ENCODE measurements at regions not wholly inside any gene's neighbourhood (a gene's known extent, or its start where the extent isn't known, plus 50 kb on each side); places are given as distances from the start of the nearest gene placed in this dataset.

GRCh38 chr2:21404137-21404536 lies 280.4 kb downstream of the TDRD15 start:
- TF ChIP-seq CTCF (IDR thresholded peaks at IDR 0.05) (no peak), POLR2A (IDR thresholded peaks at IDR 0.05) (no peak)
- Histone ChIP-seq H3K4me3 (no peak overlapping the region), H3K36me3 (no peaks in the 10 kb centered on the region), H3K27me3 (no peaks in the 10 kb centered on the region), H3K4me1 (no peaks in the 10 kb centered on the region), H3K9me3 (no peaks in the 10 kb centered on the region), H3K27ac (no peak overlapping the region)
- WGBS, 4 donors, result 66 to 73% (median 68%) methylated on average over 4 of the region's 4 CpGs
- intact Hi-C loops (cut with DNase I), result no loop called here
- ATAC-seq (no peak), DNase-seq (no peak)

DNA sequence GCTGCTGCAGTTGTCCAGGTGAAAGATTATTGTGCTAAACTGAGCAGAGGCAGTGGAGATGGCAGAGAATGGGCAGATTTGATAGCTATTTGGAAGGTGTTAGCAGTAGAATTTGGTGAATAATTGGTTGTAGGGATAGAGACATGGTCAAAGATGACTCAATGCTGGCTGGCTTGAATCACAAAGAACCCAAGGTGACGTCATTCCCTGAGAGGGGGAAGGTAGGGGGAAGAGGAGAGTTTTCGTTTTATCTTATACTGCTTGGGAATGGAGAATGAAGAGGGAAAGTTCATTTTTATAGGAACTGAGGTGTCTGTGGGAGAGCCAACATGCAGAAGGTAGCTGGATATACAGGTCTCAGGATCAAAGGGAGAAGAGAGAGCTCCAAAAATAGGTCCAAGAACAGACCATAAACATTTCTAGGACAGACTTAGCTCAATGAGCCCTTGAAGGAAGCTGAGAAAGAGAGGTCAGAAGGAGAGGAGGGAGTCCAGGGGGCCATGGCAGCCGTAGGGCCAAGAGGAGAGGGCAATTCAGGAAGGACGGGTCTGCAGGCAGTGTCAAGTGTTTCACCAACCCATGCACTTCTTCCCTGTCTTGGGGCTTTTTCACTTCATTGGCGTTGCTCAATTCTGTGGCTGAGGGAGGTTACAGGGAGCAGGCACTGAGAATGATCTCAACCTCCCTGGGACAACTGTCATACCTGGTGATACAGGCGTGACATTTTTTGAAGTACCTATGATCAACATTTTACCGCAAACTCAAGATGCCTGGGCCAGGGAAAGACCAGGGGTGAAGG lies 281.3 kb downstream of the TDRD15 start:
- no peaks in the 10 kb centered on the region for H3K9me3 ChIP-seq
- intact Hi-C loops (cut with DNase I), result no loop called here
- DNase-seq (no peak), ATAC-seq (no peak)
- H3K27ac ChIP-seq, result no peak overlapping the region
- 75 to 79% (median 77%) methylated on average over 7 of the region's 7 CpGs for WGBS, 4 donors
- no peaks in the 10 kb centered on the region for H3K27me3 ChIP-seq
- no peaks in the 10 kb centered on the region for H3K36me3 ChIP-seq
- no peaks in the 10 kb centered on the region for H3K4me1 ChIP-seq
- TF ChIP-seq POLR2A (IDR thresholded peaks at IDR 0.05), result no peak
- TF ChIP-seq CTCF (IDR thresholded peaks at IDR 0.05), result no peak
- no peak overlapping the region for H3K4me3 ChIP-seq

- no peaks in the 10 kb centered on the region for H3K27me3 ChIP-seq
- ATAC-seq (no peak), DNase-seq (no peak)
- TF ChIP-seq CTCF (IDR thresholded peaks at IDR 0.05), result no peak
- TF ChIP-seq POLR2A (IDR thresholded peaks at IDR 0.05), result no peak
- no peaks in the 10 kb centered on the region for H3K4me1 ChIP-seq
- no peaks in the 10 kb centered on the region for H3K36me3 ChIP-seq
- H3K9me3 ChIP-seq, result no peaks in the 10 kb centered on the region
- H3K27ac ChIP-seq, result no peak overlapping the region
- no peak overlapping the region for H3K4me3 ChIP-seq
- intact Hi-C loops (cut with DNase I), result no loop called here
- 89 to 96% (median 91%) methylated on average over 1 of the region's 1 CpG for WGBS, 4 donors
Measured at GRCh38 chr2:21406386-21406785, 282.6 kb downstream of the TDRD15 start.

DNA sequence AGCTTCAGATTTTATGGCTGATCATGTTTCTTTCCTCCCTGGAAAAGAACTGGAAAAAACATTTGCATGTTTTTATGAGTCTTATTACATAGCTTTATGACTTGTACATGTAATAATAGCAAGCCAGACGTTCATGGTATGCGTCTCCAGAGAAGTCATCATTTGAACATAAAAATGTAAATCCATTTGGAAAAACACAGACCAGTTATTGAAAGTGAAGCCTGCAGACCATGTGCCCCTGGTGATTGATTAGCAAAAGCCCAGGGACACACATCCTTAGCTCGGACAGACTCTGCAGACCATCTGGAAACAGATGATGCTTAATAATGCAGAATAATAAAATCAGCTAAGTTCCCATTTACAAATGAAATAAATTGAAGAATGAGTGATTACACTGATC lies 283.1 kb downstream of the TDRD15 start:
- intact Hi-C loops (cut with DNase I), result no loop called here
- H3K27ac ChIP-seq, result no peak overlapping the region
- no peaks in the 10 kb centered on the region for H3K9me3 ChIP-seq
- no peaks in the 10 kb centered on the region for H3K36me3 ChIP-seq
- no peak for TF ChIP-seq POLR2A (IDR thresholded peaks at IDR 0.05)
- no peak for TF ChIP-seq CTCF (IDR thresholded peaks at IDR 0.05)
- H3K27me3 ChIP-seq, result no peaks in the 10 kb centered on the region
- H3K4me3 ChIP-seq, result no peak overlapping the region
- H3K4me1 ChIP-seq, result no peaks in the 10 kb centered on the region
- DNase-seq (no peak), ATAC-seq (no peak)
- WGBS, 4 donors, result 61 to 73% (median 69%) methylated on average over 3 of the region's 3 CpGs

All from heart left ventricle (tissue), 16 donors.